CD4-positive, alpha-beta T cell treated with Interleukin-15 for 1 hour (primary cell): ENCODE measurements at regions not wholly inside any gene's neighbourhood (a gene's known extent, or its start where the extent isn't known, plus 50 kb on each side); places are given as distances from the start of the nearest gene placed in this dataset.
"Not testable (repeated sequence)": the region's sequence is repeated elsewhere in the genome, so short reads cannot be mapped to it uniquely, and the experiment has no call there.

ENCODE experiments used
- DNase-seq: peaks from one replicate; pipeline ENCODE4 v3.0.0-alpha.2; 2020

DNA sequence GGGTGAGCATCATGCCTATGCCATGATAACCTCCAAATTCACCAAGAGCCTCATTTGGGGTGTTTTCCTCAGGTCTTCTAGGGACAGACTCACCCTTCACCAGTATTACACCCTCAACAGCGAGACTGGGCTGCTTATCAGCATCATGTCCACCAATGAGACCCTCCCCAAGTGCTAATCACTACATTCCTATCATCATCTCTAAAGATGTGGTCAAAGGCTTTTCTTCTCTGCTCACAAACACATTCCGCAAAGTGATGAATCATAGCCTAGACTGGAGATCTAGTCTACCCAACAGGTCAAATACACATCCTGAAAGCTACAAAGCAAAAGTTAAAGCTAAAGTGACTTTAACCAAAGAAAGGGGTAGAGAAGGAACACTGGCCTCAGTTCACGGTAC is 75.3 kb upstream of the C7orf33 start:
- DNase-seq = no peak

DNA sequence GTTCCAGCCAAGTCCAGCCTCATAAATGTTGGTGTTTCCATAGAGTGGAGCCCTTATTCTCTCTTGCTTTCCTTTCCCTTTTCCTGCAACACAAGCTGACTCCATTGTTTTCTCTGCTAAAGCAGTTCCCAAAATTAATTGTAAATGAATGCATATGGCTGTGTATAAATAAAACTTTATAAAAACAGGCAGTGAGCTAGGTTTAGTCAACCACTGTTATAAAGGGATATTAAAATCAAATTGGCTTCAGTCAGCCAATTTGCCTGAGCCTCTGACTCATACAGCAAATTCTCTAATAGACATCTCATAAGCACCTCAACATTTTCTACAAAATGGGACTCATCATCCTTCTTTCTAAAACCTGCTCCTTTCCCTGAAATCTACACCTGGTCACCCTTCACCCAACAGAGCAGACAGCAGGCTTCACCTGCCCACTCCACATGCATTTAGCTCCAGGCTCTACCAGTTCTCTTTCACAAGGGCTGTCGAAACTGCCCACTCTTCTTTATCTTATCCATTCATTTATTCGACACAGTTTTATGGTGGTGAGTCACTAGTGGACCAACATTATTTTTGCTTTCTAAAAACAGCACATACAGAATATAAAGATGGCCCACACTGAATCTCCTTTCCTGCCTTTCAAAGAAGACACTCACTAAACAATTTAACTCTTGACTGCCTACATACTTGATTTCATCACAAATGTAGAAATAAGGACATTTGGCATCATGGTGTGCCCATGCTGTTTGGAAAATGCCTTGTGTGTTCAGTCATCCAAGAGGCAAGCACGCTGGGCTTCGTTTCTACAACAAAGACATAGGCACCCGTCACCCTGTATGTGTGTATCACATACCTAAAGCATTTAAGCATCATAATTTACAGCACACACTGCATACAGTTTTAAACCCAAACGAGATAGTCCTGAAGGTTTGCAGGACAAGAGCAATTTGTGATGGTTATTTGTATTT is 74.6 kb upstream of the C7orf33 start:
- no peak for DNase-seq

DNA sequence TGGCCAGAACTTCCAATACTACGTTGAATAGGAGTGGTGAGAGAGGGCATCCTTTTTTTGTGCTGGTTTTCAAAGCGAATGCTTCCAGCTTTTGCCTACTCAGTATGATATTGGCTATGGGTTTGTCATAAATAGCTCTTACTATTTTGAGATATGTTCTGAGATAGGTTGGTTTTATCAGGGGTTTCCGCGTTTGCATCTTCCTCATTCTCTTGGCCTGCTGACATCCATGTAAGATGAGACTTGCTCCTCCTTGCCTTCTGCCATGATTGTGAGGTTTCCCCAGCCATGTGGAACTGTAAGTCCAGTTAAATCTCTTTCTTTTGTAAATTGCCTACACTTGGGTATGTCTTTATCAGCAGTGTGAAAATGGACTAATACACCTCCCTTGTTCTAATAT is 71.2 kb upstream of the C7orf33 start:
- DNase-seq = not testable (repeated sequence)

DNA sequence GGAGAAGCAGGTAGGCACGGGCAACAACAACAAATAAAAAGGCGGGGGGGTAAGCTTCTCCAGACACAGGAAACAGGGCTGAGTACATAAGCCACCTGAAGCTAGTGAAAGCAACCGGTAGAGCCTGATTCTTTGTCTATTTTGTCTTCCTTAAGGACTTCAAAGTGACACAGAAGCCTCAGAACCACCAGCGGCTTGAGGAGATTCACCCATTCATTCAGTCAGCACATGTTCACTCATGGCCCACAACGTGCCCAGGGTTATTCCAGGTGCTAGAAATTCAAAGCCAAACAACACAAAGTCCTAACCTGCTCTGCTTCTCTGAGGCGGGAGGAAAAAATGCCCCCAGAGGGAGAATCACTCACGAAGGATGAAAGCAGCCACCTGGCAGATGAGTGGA is 69.3 kb upstream of the C7orf33 start:
- no peak for DNase-seq

DNA sequence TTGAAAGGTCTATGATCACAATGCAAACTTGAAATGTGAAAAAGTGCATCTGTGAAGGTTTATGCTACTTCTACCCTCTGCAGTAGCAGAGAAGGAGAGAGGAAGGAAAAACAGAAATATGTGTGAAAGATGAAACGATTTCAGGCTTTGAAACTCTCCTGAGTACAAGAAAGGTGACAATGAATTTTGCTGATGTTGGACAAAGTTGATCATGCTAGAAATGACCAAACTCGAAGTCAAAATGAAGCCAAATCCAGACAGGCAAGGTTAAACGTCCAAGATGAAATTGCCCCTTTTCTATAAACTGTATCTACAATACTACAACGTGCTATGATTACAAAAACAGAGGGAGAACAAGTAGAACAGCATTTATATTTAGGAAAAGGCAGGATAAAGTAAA is 67.0 kb upstream of the C7orf33 start:
- no peak for DNase-seq

DNA sequence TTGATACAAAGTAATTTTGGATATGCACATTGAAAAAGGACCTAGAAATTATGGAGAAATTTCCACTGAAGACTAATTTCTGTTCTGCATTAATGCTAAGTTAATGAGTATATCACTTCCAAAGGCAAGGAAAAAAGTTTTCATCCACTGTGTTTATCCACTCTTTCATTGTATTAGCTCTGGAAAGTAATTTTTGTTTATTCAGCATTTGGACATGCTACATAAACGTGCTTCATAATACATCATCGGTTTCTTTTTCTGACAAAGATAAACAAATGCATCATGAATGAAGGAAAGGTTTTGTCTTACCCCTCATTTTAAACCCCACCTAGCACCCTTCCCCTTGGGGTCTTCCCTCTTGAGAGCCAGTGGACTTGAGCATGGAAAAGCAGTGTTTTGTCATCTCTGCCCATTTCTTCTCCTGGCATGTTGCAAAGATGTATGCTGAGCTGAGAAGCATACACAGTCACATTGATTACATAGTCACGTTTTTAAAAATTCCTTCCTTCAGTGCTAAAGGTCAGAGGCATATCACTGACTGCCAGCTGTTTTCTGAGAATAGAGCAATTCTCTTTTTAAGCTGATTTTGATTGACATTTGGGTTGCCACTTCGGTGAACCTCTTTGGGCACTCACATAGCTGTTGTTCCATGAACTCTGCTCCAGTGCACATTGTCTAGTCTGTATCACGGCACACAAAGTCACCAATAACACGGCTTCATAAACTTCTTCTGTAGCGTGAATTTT is 65.9 kb upstream of the C7orf33 start:
- DNase-seq = no peak

DNA sequence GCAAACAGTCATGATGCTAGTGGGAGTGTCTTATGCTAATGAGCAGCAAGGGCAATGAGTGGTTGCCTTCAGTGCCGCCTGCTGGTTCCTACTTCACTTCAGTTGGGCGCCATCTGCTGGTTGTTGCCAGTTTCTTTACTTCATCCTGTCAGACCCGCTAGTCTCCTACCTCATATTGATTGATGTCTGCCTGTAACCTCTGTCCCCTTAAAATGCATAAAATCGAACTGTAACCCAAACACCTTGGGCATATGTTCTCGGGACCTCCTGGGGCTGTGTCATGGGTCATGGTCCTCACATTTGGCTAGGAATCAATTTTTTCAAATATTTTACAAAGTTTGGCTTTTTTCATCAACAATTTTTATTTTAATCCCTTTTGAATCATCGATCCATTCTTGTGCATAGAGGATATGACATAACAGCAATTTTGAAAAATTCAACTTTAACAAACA is 62.8 kb upstream of the C7orf33 start:
- DNase-seq = peak; percentile 85

DNA sequence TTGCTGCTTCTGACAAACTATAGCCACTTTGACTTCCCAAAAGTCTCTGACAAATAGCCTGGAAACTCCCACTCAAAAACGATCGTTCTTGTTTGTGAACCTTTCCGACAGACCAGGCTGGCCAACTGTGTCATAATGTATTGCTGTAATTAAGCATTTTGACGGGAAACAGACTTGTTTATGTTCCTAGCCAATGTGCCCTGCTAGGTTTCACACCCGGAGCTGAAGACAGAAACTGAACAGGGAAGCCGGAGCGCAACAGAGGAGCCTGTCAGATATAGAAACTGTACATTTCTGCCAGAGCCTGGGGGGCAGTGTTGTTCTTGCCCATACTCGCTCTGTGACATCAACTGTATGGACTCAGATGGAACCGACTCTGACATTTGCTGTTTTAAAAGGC is 55.3 kb upstream of the C7orf33 start:
- peak; percentile 19 for DNase-seq

DNA sequence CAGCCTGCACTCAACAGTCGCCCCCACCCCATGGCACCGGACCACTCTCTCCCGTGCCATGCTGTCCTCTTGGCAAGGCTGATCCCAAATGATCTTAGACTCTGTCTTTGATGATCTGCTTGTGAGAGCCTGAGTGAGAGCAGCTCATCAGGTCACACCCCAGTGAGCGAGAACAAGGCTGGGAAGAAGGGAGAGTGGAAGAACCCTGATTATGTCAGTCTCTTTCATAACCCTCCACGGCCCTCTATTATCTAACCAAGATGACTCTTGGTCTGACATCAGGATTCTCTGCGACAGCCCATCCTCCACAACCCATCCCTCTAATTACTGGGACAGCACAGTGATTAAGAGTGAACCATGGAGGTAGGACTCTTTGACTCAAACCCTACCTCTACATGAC is 53.1 kb upstream of the C7orf33 start:
- no peak for DNase-seq

DNA sequence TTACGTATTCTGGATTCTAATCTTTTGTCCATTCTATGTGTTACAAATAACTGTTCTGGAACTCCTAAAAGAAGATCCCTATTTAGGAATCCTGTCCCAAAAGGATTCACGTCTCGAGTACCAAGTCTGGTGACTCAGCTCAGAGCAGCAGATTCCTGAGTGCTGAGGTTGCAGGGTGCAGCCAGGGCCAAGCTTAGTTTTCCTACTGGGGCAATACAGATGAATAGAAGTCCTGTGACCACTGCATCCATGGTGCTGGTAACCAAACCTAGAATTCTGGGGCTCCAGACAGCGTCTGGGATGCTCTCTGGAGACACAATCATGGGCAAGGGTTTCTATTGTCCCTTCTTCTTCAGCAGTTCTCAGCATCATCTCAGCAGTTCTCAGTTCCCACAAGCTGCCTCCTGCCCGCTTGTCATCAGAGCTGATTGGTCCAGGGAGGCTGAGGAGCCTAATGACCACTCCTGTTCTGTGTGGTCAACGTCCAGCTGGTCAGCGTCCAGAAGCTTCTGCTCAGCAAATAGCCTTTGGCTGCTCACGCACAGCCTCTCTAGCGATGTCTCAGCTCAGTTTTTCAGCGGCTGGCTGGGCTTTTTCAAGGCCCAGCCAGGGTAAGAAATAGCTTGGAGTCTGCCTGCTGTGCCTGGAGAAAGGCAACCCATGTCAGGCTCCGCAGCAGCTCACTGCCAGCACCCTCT is 50.4 kb upstream of the C7orf33 start:
- DNase-seq = no peak
